GM18951 (cell line): ENCODE measurements at regions not wholly inside any gene's neighbourhood (a gene's known extent, or its start where the extent isn't known, plus 50 kb on each side); places are given as distances from the start of the nearest gene placed in this dataset.

Experiments used
- POLR2A ChIP-seq: IDR thresholded peaks from 4 replicates; pipeline ENCODE4 v1.6.1; 2011; ENCODE audit warnings: mild to moderate bottlenecking; ENCODE audit not compliant: insufficient read length, insufficient read depth; ENCODE audit errors: extremely low read depth
- in situ Hi-C: fragments of 300-500 bp; cut with MboI; formaldehyde crosslinking; loops from one replicate; pipeline ENCODE4 v1.12.0; 2022; ENCODE audit warnings: low sequenced_read_pairs, mixed read lengths, inconsistent platforms; ENCODE audit not compliant: unreplicated experiment

DNA sequence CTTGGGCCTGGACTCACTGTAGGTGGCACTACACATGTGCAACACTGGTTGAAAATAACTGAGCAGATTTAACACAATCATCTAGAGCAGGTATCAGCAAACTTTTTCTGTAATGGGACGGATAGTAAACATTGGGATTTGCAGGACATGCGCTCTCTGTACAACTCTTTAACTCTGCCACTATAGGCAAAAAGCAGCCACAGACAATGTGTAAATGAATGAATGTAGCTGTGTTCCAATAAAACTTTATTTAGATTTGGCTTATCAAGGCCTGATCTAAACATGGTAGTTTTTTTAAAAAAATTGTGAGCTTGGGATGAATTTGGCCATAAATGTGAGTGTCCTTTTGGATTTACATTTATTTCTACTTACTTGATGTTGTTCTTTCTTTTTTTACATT, 407.3 kb downstream of the FAT4 start:
- in situ Hi-C loops: no loop called here
- TF ChIP-seq POLR2A: no peak

DNA sequence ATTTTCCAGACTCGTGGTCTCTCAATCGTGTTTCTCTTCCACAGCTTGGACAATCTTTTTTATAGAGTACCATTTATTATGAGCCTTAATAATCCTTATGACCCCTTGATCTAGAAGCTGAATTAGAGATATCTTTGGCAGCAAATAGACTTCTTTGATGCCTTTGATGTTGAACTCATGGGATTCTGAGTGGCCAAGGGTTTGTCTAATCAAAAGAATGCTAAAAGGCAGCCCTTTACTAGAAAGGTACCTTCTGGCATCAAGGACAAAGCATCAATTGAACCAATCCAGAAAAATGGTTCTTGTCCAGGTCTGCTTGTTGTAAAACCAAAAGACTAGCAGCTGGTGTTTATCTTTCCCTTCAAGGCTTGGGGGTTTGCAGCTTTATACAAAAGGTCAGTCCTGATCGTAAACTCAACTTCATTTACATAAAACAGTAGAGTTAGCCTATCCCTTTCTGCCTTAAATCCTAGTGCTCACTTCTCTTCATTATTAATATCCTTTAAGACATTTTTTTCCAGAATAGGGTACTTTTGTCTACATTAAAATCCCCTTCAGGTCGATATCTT, 411.3 kb downstream of the FAT4 start:
- in situ Hi-C loops: no loop called here
- TF ChIP-seq POLR2A: no peak

DNA sequence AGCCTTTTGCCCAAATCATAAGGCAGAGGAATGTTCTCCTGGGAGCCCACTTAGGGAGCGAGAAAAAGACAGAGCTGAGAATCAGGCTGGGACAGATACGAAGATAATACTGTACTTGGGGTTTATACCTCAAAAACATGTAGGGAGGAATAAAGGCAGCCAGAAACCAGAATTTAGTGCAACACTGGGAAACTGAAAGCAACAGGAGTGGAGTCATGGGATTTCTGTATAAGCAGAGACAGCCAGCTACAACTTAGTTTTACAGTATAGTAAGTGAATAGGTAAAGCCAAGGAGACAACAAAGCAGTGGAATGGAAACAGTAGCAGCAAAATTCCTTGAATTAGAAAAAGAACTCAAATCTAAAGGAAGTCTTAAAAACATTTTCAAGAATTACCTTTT, 413.2 kb downstream of the FAT4 start:
- in situ Hi-C loops: no loop called here

DNA sequence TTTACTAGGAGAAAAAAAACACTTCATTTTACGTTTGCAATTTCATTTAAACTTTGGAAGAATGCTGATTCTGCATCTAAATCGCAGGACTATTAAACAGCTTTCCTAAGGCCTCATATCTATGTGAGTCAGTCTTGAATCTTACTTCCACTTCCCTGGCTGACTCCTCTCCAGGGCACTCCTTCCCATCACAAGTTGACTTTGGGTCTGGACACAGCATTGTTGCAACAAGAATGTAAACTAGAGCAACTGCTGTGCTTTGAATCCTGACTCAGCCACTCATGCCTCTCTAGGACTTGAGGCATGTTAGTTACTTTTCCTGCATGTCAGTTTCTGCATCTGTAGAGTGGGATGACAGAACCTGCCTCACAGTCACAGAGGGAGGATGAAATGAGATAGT, 413.8 kb downstream of the FAT4 start:
- no peak for TF ChIP-seq POLR2A

More for the DNA sequence above, 413.2 kb downstream of the FAT4 start:
- TF ChIP-seq POLR2A: no peak

DNA sequence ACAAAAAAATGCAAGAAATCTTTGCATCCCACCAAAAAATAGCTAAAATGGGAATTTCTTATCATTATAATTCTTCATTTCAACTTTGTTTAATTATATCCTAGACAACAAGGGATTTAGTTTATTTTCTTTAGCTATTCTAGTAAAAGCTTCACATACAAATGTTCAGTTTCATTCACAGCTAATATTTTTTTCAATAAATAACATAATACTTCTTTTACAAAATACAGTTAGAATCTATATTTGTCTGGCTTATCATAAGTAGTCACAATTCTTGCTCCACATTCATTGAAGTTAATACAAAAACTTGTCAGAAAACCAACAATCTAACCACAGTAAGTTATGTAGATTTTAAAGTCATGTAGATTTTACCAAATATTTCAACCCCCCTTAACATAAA, 414.4 kb downstream of the FAT4 start:
- in situ Hi-C loops: no loop called here
- TF ChIP-seq POLR2A: no peak

More for the DNA sequence above, 413.8 kb downstream of the FAT4 start:
- in situ Hi-C loops: no loop called here

DNA sequence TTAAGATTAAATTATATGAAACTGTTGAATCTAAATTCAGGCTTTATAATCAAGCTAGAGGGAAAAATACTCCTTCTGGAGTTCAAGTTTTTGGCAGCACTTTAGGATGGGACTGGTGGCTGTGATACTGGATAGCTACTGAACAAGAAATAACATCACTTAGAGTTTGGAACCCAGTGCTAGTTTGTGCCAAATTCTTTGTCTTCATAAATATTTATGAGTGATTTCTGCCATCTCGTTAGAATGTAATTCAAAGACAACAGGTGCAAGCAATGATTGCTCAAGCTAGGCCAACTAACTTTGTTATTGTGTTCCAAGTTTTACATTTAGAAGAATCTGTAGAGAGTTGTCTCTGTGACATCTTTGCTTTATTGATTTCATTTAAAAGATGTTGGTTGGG, 417.9 kb downstream of the FAT4 start:
- in situ Hi-C loops: no loop called here
- no peak for TF ChIP-seq POLR2A

DNA sequence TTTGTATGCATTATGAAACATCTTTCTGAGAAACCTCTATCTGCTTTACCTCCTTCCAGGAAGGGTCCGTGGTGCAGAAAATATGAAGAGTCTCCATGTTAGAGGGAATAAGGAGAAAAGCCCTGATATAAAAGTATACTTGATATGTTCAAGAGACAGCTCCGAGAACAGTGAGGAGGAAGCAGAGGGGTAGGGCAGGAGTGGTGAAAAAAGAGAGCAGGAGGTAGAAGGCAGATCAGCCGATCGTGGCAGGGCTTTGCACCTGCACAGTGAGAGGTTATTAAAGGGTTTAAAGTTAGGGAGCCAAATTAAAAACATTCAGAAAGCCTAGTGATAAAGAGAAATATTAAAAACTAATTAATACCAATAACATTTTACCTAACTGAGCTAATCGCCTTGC, 419.7 kb downstream of the FAT4 start:
- no peak for TF ChIP-seq POLR2A
- in situ Hi-C loops: no loop called here

DNA sequence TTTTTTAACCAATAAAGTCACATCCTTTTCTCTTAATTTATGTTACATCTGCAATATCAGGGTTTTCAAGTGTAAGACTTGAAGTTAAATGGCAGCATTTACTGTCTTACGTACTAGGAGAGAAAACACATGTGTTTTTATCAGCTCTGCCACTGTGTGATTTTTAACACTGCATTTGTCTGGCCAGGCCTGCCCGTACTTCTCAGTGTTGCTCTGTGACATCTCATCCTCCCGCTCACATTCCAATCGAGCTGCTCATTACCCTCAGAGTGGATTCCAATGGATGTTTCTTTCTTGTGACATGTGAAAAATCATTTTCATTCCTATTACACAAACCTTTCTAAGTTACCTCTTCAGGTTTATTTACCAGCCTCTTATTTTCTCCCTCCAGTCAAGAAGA, 420.3 kb downstream of the FAT4 start:
- in situ Hi-C loops: no loop called here
- no peak for TF ChIP-seq POLR2A

DNA sequence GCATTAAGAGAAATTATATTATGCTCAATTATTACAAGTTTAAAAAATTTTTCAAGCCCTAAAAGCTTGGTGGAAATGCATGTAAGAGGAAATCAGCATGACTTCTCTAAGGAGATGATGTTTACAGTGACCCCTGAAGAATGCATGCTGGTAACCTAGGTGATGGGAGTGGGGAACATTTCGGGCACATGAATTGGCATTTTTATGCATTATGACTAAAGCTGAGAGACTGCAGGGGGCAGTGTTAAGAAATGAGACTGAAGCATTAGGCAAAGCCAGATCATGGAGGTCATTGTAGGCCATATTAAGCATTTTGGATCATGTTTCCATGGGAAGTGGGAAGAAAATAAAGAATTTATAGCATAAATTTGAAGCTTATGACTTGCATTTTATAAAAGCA, 421.3 kb downstream of the FAT4 start:
- TF ChIP-seq POLR2A: no peak

DNA sequence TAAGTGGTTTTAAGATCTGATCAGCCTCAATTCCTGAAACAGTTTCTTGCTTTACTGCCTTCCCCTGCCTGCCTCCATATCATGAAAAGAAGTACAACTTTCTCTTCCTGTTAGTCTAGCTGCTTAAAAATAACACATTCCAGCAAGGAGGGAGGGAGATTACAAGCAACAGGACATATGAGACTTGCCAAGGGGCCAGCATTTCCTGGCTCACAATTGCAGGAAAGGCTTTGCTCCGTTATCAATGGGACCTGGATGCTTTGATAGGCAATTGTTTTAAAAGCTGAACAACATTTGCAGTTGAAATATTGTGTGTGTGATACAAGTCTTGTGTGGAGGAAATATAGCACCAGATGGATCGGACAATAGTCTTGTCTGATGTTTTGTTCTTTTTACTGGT, 425.0 kb downstream of the FAT4 start:
- TF ChIP-seq POLR2A: no peak
- in situ Hi-C loops: no loop called here

More for the DNA sequence above, 421.3 kb downstream of the FAT4 start:
- in situ Hi-C loops: no loop called here

DNA sequence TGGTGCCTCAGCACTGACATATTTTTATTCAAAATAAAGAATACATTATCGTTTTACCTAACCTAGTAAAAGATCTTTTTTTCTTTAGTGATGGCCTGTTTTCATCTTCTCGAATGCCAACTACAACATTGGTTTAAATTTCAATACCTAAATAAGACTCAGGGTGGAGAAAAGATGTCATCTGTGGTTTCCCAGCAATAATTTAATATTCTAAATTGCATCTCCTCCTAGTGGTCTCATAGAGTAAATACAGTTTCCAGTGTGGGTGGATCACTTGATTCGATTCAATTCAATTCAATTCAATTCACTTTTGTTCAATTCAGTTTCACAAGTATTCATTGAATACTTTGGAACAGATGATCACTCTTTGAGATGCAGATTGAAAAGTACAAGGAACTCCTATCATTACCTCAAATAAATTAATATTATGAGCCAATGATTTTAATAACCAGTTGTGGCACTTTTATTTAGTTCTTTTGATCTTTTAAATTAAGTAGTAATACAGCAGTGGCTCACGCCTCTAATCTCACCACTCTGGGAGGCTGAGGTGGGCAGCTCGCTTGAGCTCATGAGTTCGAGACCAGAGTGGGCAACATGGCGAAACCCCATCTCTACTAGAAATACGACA, 427.2 kb downstream of the FAT4 start:
- no peak for TF ChIP-seq POLR2A

DNA sequence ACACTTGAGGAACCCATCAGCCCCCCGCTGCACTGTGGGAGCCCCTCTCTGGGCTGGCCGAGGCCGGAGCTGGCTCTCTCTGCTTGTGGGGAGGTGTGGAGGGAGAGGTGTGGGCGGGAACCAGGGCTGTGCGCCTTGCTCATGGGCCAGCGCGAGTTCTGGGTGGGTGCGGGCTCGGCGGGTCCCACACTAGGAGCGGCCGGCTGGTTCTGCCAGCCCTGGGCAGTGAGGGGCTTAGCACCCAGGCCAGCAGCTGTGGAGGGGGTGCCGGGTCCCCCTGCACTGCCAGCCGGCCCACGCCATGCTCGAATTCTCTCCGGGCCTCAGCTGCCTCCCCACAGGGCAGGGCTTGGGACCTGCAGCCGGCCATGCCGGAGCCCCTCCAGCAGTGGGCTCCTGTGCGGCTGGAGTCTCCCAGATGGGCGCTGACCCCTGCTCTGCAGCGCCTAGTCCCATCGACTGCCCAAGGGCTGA, 430.2 kb downstream of the FAT4 start:
- TF ChIP-seq POLR2A: no peak
- in situ Hi-C loops: no loop called here

More for the DNA sequence above, 427.2 kb downstream of the FAT4 start:
- in situ Hi-C loops: no loop called here

DNA sequence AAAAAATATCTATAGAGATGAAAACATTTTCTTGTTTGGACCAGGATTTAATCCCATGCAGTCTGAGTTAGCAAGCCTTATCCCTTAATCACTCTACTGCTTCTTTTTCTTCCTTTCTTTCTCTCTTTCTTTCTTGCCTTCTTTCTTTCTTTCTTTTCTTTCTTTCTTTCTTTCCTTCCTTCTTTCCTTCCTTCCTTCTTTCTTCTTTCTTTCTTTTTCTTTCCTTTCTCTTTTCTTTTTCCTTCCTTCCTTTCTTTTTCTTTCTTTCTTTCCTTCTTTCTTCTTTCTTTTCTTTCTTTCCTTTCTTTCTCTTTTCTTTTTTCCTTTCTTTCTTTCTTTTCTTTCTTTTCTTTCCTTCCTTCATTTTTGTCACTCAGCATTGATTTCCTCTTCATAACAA, 434.6 kb downstream of the FAT4 start:
- TF ChIP-seq POLR2A: no peak
- in situ Hi-C loops: no loop called here

DNA sequence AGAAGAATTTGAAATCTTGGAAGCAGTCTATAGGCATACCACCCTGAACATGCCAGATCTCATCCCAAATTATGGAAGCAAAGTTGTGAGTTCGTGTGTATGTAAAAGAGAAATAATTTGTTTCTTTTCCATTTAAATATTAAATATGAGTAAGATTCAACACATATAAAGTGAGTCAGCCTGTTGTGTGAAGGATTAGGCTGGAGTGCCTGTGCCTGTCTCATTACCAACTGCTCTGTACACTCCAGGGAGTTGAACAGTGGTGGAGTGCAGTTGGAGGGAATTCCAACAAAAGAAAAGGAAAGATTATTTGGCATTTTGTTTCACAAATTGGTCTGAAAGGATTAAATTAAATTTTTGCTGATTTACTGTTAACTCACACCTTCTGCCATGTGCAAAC, 435.6 kb downstream of the FAT4 start:
- TF ChIP-seq POLR2A: no peak
- in situ Hi-C loops: no loop called here
